Testis (tissue), 2 donors: ENCODE measurements at regions not wholly inside any gene's neighbourhood (a gene's known extent, or its start where the extent isn't known, plus 50 kb on each side); places are given as distances from the start of the nearest gene placed in this dataset.

Experiments used
- POLR2A ChIP-seq: fragments of 450-650 bp; IDR thresholded peaks from one replicate; pipeline ENCODE4 v1.6.1; 2017; ENCODE audit warnings: antibody characterized with exemption, mild to moderate bottlenecking, moderate library complexity
- TF ChIP-seq, protein P1 (sequence below), 3 experiments: fragments of 450-650 bp in 2 of 3; fragments of 200-600 bp in 1 of 3; sonication (generic) in 1 of 3; IDR thresholded peaks; one replicate each; pipeline ENCODE4 v1.5.1; 2016 to 2019; ENCODE audit warnings: antibody characterized with exemption in 3 of 3, mild to moderate bottlenecking in 2 of 3, moderate library complexity in 1 of 3

DNA sequence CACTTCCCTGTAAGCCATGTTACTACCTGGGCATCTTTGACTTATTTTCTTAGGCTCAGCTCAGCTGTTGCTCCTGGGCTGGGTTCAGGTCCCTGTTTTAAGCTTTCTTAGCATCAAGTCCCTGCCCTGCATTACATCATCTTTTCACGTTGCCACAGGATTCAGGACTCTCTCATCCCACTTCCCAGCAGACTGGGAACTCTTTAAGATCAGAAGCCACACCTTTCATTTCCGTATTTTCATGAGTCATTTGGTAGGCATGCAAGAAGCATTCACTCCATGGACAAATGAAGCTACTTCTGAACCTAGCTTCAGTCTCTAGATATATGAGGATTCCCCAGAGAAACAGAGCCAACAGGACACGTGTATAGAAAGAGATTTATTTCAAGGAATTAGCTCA lies 726.8 kb downstream of the VRK1 start:
- TF ChIP-seq, protein P1, sequence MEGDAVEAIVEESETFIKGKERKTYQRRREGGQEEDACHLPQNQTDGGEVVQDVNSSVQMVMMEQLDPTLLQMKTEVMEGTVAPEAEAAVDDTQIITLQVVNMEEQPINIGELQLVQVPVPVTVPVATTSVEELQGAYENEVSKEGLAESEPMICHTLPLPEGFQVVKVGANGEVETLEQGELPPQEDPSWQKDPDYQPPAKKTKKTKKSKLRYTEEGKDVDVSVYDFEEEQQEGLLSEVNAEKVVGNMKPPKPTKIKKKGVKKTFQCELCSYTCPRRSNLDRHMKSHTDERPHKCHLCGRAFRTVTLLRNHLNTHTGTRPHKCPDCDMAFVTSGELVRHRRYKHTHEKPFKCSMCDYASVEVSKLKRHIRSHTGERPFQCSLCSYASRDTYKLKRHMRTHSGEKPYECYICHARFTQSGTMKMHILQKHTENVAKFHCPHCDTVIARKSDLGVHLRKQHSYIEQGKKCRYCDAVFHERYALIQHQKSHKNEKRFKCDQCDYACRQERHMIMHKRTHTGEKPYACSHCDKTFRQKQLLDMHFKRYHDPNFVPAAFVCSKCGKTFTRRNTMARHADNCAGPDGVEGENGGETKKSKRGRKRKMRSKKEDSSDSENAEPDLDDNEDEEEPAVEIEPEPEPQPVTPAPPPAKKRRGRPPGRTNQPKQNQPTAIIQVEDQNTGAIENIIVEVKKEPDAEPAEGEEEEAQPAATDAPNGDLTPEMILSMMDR (IDR thresholded peaks at IDR 0.05): no peak
- TF ChIP-seq POLR2A: no peak
